Testis (tissue), 2 donors: ENCODE measurements at regions not wholly inside any gene's neighbourhood (a gene's known extent, or its start where the extent isn't known, plus 50 kb on each side); places are given as distances from the start of the nearest gene placed in this dataset.
"Not testable (repeated sequence)": the region's sequence is repeated elsewhere in the genome, so short reads cannot be mapped to it uniquely, and the experiment has no call there.

Experiments
- DNase-seq: peaks from one replicate; pipeline ENCODE4 v3.0.0-alpha.2; 2019
- H3K27ac ChIP-seq, 2 donors: fragments of 200-600 bp; sonication (generic); one replicate each; pipeline ENCODE4 v1.5.1; 2019
- H3K27me3 ChIP-seq: fragments of 200-600 bp; sonication (generic); one replicate; pipeline ENCODE4 v1.5.1; 2019
- H3K36me3 ChIP-seq: fragments of 200-600 bp; sonication (generic); one replicate; pipeline ENCODE4 v1.5.1; 2017; ENCODE audit warnings: low read depth; ENCODE audit errors: missing control alignments
- H3K4me1 ChIP-seq: fragments of 200-600 bp; sonication (generic); one replicate; pipeline ENCODE4 v1.5.1; 2019
- H3K4me3 ChIP-seq, 2 donors: fragments of 200-600 bp; sonication (generic); one replicate each; pipeline ENCODE4 v1.5.1; 2017 to 2019
- H3K9me3 ChIP-seq: fragments of 200-600 bp; sonication (generic); one replicate; pipeline ENCODE4 v1.5.1; 2017
- POLR2A ChIP-seq: fragments of 450-650 bp; IDR thresholded peaks from one replicate; pipeline ENCODE4 v1.6.1; 2017; ENCODE audit warnings: antibody characterized with exemption, mild to moderate bottlenecking, moderate library complexity
- whole genome bisulfite sequencing, 2 donors: methylation state at CpG; one replicate each; pipeline ENCODE4 v1.1.5; 2018; 5-methylcytosine and 5-hydroxymethylcytosine counted together
- intact Hi-C: fragments of 100-400 bp; cut with DNase I; formaldehyde crosslinking; loops from one replicate; pipeline ENCODE4 v1.15.1; 2023; ENCODE audit warnings: low total_unique reads
- TF ChIP-seq, protein P1 (sequence below), 3 experiments: fragments of 450-650 bp in 2 of 3; fragments of 200-600 bp in 1 of 3; sonication (generic) in 1 of 3; IDR thresholded peaks; one replicate each; pipeline ENCODE4 v1.5.1; 2016 to 2019; ENCODE audit warnings: antibody characterized with exemption in 3 of 3, mild to moderate bottlenecking in 2 of 3, moderate library complexity in 1 of 3

- Histone ChIP-seq H3K9me3 (no peaks in the 10 kb centered on the region), H3K4me1 (no peaks in the 10 kb centered on the region), H3K4me3 (no peak overlapping the region), H3K27ac (no peak overlapping the region), H3K36me3 (no peaks in the 10 kb centered on the region), H3K27me3 (no peaks in the 10 kb centered on the region)
- intact Hi-C loops: no loop called here
- no peak for DNase-seq
- 79 to 80% methylated on average over 1 of the region's 1 CpG for WGBS, 2 donors
- TF ChIP-seq, protein P1, sequence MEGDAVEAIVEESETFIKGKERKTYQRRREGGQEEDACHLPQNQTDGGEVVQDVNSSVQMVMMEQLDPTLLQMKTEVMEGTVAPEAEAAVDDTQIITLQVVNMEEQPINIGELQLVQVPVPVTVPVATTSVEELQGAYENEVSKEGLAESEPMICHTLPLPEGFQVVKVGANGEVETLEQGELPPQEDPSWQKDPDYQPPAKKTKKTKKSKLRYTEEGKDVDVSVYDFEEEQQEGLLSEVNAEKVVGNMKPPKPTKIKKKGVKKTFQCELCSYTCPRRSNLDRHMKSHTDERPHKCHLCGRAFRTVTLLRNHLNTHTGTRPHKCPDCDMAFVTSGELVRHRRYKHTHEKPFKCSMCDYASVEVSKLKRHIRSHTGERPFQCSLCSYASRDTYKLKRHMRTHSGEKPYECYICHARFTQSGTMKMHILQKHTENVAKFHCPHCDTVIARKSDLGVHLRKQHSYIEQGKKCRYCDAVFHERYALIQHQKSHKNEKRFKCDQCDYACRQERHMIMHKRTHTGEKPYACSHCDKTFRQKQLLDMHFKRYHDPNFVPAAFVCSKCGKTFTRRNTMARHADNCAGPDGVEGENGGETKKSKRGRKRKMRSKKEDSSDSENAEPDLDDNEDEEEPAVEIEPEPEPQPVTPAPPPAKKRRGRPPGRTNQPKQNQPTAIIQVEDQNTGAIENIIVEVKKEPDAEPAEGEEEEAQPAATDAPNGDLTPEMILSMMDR (IDR thresholded peaks at IDR 0.05): no peak
- TF ChIP-seq POLR2A: no peak
These were observed 348.7 kb downstream of the OMA1 start for GRCh38 chr1:58197811-58198210.

DNA sequence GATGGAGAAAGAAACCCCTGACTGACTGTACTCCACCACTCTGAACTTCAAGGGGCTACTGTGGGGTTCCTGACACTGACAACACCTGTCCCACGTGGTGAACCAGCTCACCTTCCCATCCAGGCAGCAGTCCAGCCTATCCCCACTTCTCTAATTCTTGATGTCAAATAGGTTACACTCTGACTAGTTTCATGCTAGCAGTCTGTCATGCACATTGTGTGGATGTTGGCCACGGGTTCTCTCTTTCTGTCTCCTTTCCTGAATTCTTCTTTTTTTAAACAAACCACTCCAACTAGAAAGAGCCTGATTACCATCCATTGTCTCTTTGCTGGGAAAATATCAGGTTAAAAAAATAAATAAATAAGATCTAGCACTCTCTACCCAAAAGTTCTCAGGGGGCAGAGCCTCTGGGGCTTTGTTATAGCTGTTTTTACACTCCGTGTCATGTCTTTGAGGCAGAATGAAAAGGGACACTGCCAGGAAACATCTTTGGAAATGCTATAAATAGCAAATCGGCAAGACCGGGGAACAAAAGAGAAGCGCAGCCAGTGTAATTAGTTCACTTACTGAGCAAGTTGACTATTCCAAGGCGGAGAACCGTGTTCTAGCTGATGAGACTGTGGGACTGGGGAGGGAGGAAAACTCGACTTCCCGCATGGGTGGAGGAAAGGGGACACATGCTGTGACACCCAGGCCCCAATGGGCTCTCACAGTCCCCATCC, 356.1 kb downstream of the OMA1 start:
- no peaks in the 10 kb centered on the region for H3K36me3 ChIP-seq
- no peaks in the 10 kb centered on the region for H3K4me1 ChIP-seq
- intact Hi-C loops: no loop called here
- H3K9me3 ChIP-seq: no peaks in the 10 kb centered on the region
- no peaks in the 10 kb centered on the region for H3K27me3 ChIP-seq
- no peak overlapping the region for H3K27ac ChIP-seq
- no peak for DNase-seq
- 69 to 80% methylated on average over 10 of the region's 10 CpGs for WGBS, 2 donors
- TF ChIP-seq POLR2A: no peak
- TF ChIP-seq, protein P1 (IDR thresholded peaks at IDR 0.05): no peak
- H3K4me3 ChIP-seq: no peak overlapping the region

DNA sequence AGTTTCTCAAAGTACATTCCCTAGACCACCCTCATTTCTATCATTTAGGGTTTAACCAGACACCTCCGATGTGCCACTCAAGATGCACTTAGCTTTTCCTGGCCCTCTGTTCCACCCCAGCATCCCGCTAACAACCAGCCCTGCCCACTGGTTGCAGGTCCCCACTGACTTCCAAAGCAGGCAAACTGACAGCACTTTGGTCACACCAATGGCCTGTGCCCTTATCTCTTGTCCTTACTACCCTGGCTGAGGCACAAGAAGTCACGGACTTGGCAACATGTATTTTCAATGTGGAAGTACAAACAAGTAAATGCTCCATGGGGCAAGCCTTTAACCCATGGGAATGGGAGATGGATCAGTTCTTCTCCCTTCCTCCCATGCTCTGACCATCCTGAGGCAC, 357.1 kb downstream of the OMA1 start:
- TF ChIP-seq, protein P1 (IDR thresholded peaks at IDR 0.05): no peak
- TF ChIP-seq POLR2A: no peak
- H3K4me3 ChIP-seq: no peak overlapping the region
- DNase-seq: no peak
- no peaks in the 10 kb centered on the region for H3K27me3 ChIP-seq
- intact Hi-C loops: no loop called here
- H3K4me1 ChIP-seq: no peaks in the 10 kb centered on the region
- no peak overlapping the region for H3K27ac ChIP-seq
- H3K9me3 ChIP-seq: no peaks in the 10 kb centered on the region
- H3K36me3 ChIP-seq: no peaks in the 10 kb centered on the region
- 89 to 96% methylated on average over 3 of the region's 3 CpGs for WGBS, 2 donors

GRCh38 chr1:58183286-58183685, 363.2 kb downstream of the OMA1 start:
- intact Hi-C loops: no loop called here
- no peak for DNase-seq
- no peaks in the 10 kb centered on the region for H3K27me3 ChIP-seq
- H3K27ac ChIP-seq: no peak overlapping the region
- WGBS, 2 donors: 45 to 58% methylated on average over 2 of the region's 2 CpGs
- TF ChIP-seq, protein P1 (IDR thresholded peaks at IDR 0.05): no peak
- TF ChIP-seq POLR2A: no peak
- H3K9me3 ChIP-seq: no peaks in the 10 kb centered on the region
- no peaks in the 10 kb centered on the region for H3K4me1 ChIP-seq
- no peaks in the 10 kb centered on the region for H3K36me3 ChIP-seq
- H3K4me3 ChIP-seq: no peak overlapping the region

GRCh38 chr1:58180537-58180936, 366.0 kb downstream of the OMA1 start:
- WGBS, 2 donors: 95 to 99% methylated on average over 2 of the region's 2 CpGs
- H3K27ac ChIP-seq: no peak overlapping the region
- H3K36me3 ChIP-seq: no peaks in the 10 kb centered on the region
- no peak for DNase-seq
- H3K27me3 ChIP-seq: no peaks in the 10 kb centered on the region
- no peak for TF ChIP-seq POLR2A
- TF ChIP-seq, protein P1 (IDR thresholded peaks at IDR 0.05): no peak
- intact Hi-C loops: no loop called here
- H3K4me1 ChIP-seq: no peaks in the 10 kb centered on the region
- no peaks in the 10 kb centered on the region for H3K9me3 ChIP-seq
- no peak overlapping the region for H3K4me3 ChIP-seq

GRCh38 chr1:58169160-58169559, 377.4 kb downstream of the OMA1 start:
- H3K4me3 ChIP-seq, H3K9me3 ChIP-seq, H3K36me3 ChIP-seq, H3K27ac ChIP-seq, intact Hi-C loops, H3K4me1 ChIP-seq, DNase-seq, H3K27me3 ChIP-seq: not testable (repeated sequence)
- WGBS, 2 donors: 68 to 74% methylated on average over 3 of the region's 3 CpGs

GRCh38 chr1:58167131-58167530, 379.4 kb downstream of the OMA1 start:
- intact Hi-C loops, DNase-seq, H3K4me1 ChIP-seq, H3K36me3 ChIP-seq, H3K9me3 ChIP-seq, H3K4me3 ChIP-seq, H3K27me3 ChIP-seq, H3K27ac ChIP-seq: not testable (repeated sequence)
- WGBS, 2 donors: 75 to 100% methylated on average over 1 of the region's 1 CpG
